Fibroblast of lung (primary cell): ENCODE measurements at regions not wholly inside any gene's neighbourhood (a gene's known extent, or its start where the extent isn't known, plus 50 kb on each side); places are given as distances from the start of the nearest gene placed in this dataset.

ENCODE experiments used
- CTCF ChIP-seq, 2 donors: IDR thresholded peaks in 1 of 2; conservative IDR thresholded peaks in 1 of 2; 1 replicate in 1 of 2; 2 replicates in 1 of 2; pipeline ENCODE4 v1.5.1; 2011 to 2012; ENCODE audit warnings: low read length in 2 of 2, control low read depth in 1 of 2, inconsistent platforms in 1 of 2, low read depth in 1 of 2, mild to moderate bottlenecking in 1 of 2
- EZH2 ChIP-seq: IDR thresholded peaks from 2 replicates; pipeline ENCODE4 v1.5.1; 2012; ENCODE audit warnings: low read length, control low read depth, mild to moderate bottlenecking; ENCODE audit errors: missing control alignments

DNA sequence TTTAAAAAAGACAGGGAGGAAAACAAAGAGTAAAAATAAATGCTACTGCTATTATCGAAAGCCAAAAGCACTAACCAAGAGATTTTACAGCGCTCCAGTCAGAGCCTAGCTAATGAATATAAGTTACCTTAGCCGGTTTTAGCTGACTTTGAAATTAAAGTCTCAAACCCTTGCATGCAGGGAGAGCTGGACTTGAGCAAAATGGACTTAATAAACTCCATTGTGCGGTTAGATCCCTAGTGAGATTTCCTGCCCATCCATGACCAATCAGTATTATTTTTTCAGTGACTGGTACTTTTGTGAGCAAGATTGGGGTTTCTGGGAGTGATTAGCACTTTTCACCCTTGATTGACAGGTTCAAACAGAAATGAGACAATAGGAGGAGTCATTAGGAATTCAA lies 333.4 kb upstream of the ADGRL2 start:
- TF ChIP-seq CTCF (conservative IDR thresholded peaks at IDR 0.05 in 1 of 2, IDR thresholded peaks at IDR 0.05 in 1 of 2; ENCODE audit: low read depth in 1 of 2, low read length in 2 of 2) (no peak), EZH2 (no peak)
